OCI-LY3 (cell line): ENCODE measurements at regions not wholly inside any gene's neighbourhood (a gene's known extent, or its start where the extent isn't known, plus 50 kb on each side); places are given as distances from the start of the nearest gene placed in this dataset.

ENCODE experiments used
- H2AFZ ChIP-seq: fragments of 200-600, 300-600 bp; shearing (Covaris generic); 2 replicates; pipeline ENCODE4 v1.6.0; 2014; ENCODE audit warnings: antibody characterized with exemption, low read depth, low read length
- H3K27ac ChIP-seq: fragments of 200-600, 300-600 bp; sonication (generic); 2 replicates; pipeline ENCODE4 v1.5.1; 2014; ENCODE audit warnings: mild to moderate bottlenecking, low read length, moderate library complexity, mixed read lengths
- H3K27me3 ChIP-seq: fragments of 200-600, 300-600 bp; sonication (generic); 2 replicates; pipeline ENCODE4 v1.6.1; 2014; ENCODE audit warnings: low read depth, low read length, mixed read lengths
- H3K36me3 ChIP-seq: fragments of 200-600, 300-600 bp; sonication (generic); replicated peaks from 2 replicates; pipeline ENCODE3; 2014; ENCODE audit warnings: low read depth, low read length, mixed read lengths
- H3K4me1 ChIP-seq: fragments of 300-600, 200-600 bp; sonication (generic); 2 replicates; pipeline ENCODE4 v1.6.1; 2014; ENCODE audit warnings: low read length, mixed read lengths
- H3K4me2 ChIP-seq: fragments of 200-600, 300-600 bp; sonication (generic); 2 replicates; pipeline ENCODE4 v1.6.1; 2014; ENCODE audit warnings: low read length, mixed read lengths
- H3K4me3 ChIP-seq: fragments of 300-600, 200-600 bp; sonication (generic); 2 replicates; pipeline ENCODE4 v1.5.1; 2014; ENCODE audit warnings: antibody characterized with exemption, mild to moderate bottlenecking, low read length, moderate library complexity
- H3K79me2 ChIP-seq: fragments of 300-600, 200-600 bp; shearing (Covaris generic); 2 replicates; pipeline ENCODE4 v1.6.1; 2014; ENCODE audit warnings: mild to moderate bottlenecking, low read length, mixed read lengths
- H3K9ac ChIP-seq: fragments of 300-600, 200-600 bp; shearing (Covaris generic); 2 replicates; pipeline ENCODE4 v1.6.0; 2014; ENCODE audit warnings: mild to moderate bottlenecking, low read length, moderate library complexity
- H3K9me3 ChIP-seq: fragments of 200-600, 300-600 bp; shearing (Covaris generic); 2 replicates; pipeline ENCODE4 v1.6.1; 2014; ENCODE audit warnings: low read length, mixed read lengths; ENCODE audit not compliant: insufficient read depth
- H4K20me1 ChIP-seq: fragments of 200-600, 300-600 bp; sonication (generic); 2 replicates; pipeline ENCODE4 v1.6.1; 2016; ENCODE audit warnings: low read length, mixed read lengths; ENCODE audit not compliant: insufficient read depth
- EZH2phosphoT487 ChIP-seq: fragments of 200-600 bp; shearing (Covaris generic); IDR thresholded peaks from 2 replicates; pipeline ENCODE4 v1.6.1; 2018; ENCODE audit warnings: antibody characterized with exemption, mixed run types, low read depth
- TF ChIP-seq, protein P1 (sequence below): fragments of 200-600, 300-600 bp; sonication (generic); IDR thresholded peaks from 2 replicates; pipeline ENCODE4 v1.5.1; 2014; ENCODE audit warnings: antibody characterized with exemption, low read length, low read depth

DNA sequence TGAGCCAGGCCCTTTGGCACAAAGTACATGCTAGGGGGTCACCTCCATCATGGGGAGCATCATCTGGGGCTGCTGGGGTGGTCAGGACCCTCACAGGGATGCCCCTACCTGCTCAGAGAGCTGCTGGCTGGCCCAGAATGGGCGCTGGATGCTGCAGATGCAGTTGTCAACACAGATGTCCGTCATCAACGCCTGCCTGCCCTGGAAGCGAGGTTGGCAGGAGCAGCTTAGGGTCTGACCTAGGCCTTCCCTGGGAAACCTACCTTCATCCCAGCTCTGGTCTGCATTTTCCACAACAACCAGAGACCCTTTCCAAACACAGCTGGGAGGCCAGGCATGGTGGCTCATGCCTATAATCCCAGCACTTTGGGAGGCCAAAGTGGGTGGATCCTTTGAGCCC lies 88.0 kb downstream of the EDN3 start:
- Histone ChIP-seq H3K27me3 (peaks cover 41% of the 10 kb centered on the region; the same call in 1 of the 2 replicates), H3K4me2 (no peak overlapping the region), H3K4me1 (no peaks in the 10 kb centered on the region), H3K9me3 (no peaks in the 10 kb centered on the region), H3K36me3 (no peaks in the 10 kb centered on the region), H3K9ac (no peak overlapping the region), H4K20me1 (no peaks in the 10 kb centered on the region), H3K4me3 (no peak overlapping the region), H3K27ac (no peak overlapping the region), H3K79me2 (no peaks in the 10 kb centered on the region), H2AFZ (no peak overlapping the region)
- TF ChIP-seq, protein P1, sequence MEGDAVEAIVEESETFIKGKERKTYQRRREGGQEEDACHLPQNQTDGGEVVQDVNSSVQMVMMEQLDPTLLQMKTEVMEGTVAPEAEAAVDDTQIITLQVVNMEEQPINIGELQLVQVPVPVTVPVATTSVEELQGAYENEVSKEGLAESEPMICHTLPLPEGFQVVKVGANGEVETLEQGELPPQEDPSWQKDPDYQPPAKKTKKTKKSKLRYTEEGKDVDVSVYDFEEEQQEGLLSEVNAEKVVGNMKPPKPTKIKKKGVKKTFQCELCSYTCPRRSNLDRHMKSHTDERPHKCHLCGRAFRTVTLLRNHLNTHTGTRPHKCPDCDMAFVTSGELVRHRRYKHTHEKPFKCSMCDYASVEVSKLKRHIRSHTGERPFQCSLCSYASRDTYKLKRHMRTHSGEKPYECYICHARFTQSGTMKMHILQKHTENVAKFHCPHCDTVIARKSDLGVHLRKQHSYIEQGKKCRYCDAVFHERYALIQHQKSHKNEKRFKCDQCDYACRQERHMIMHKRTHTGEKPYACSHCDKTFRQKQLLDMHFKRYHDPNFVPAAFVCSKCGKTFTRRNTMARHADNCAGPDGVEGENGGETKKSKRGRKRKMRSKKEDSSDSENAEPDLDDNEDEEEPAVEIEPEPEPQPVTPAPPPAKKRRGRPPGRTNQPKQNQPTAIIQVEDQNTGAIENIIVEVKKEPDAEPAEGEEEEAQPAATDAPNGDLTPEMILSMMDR: no peak
- TF ChIP-seq EZH2phosphoT487: no peak

GRCh38 chr20:59390437-59390836 lies 90.0 kb downstream of the EDN3 start:
- no peaks in the 10 kb centered on the region for H3K4me1 ChIP-seq
- H3K79me2 ChIP-seq: no peaks in the 10 kb centered on the region
- no peaks in the 10 kb centered on the region for H3K36me3 ChIP-seq
- H3K9me3 ChIP-seq: no peaks in the 10 kb centered on the region
- no peak overlapping the region for H3K4me2 ChIP-seq
- no peaks in the 10 kb centered on the region for H4K20me1 ChIP-seq
- no peak overlapping the region for H2AFZ ChIP-seq
- H3K27ac ChIP-seq: no peak overlapping the region
- peaks cover 58% of the 10 kb centered on the region for H3K27me3 ChIP-seq
- no peak overlapping the region for H3K4me3 ChIP-seq
- no peak overlapping the region for H3K9ac ChIP-seq
- TF ChIP-seq, protein P1: no peak
- no peak for TF ChIP-seq EZH2phosphoT487

DNA sequence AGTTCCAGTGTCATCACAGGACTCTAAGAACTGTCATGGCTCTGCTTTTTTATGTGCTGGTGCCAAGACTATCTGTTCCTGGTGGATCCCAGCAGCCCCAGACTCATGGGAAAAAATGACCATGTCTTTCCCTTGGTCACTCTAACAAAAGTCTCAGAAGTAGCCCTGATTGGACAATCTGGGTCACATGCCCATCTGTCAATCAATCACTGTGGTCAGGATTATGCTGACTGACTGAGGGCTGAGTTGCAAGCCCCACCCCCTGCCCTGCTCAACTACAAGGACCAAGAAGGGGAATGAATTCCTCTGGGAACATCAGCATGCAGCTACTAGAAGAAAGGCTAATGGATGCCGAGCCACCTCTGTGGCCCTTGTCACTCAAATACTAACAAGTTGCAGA lies 91.6 kb downstream of the EDN3 start:
- H3K9me3 ChIP-seq: no peaks in the 10 kb centered on the region
- H3K4me1 ChIP-seq: no peaks in the 10 kb centered on the region
- no peak overlapping the region for H2AFZ ChIP-seq
- no peak overlapping the region for H3K4me2 ChIP-seq
- no peak overlapping the region for H3K9ac ChIP-seq
- H3K79me2 ChIP-seq: no peaks in the 10 kb centered on the region
- H4K20me1 ChIP-seq: no peaks in the 10 kb centered on the region
- peaks cover 72% of the 10 kb centered on the region for H3K27me3 ChIP-seq
- TF ChIP-seq, protein P1: no peak
- no peak for TF ChIP-seq EZH2phosphoT487
- H3K27ac ChIP-seq: no peak overlapping the region
- H3K4me3 ChIP-seq: no peak overlapping the region
- no peaks in the 10 kb centered on the region for H3K36me3 ChIP-seq

DNA sequence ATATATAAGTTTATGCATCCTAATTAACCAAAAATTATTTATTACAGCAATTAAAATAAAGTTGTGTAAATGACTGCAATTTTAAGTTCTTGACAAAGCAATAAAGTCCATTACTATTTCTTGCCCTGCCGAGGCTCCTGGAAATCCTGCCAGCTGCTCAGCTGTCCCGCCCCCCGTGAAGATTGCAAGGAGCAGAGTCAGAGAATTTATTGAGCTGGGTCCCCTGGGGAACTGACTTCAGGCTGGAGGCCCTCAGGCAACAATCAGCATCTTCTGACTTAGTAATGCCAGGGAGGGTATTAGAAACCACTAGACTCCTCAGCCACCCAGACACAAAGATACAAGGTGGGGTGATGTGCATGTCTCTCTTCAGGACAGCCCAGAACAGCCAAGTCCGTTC lies 92.3 kb downstream of the EDN3 start:
- no peak overlapping the region for H3K4me3 ChIP-seq
- no peaks in the 10 kb centered on the region for H3K36me3 ChIP-seq
- no peak overlapping the region for H3K27ac ChIP-seq
- H3K4me2 ChIP-seq: no peak overlapping the region
- H3K27me3 ChIP-seq: peaks cover 72% of the 10 kb centered on the region
- H3K4me1 ChIP-seq: no peaks in the 10 kb centered on the region
- no peak overlapping the region for H2AFZ ChIP-seq
- H3K9me3 ChIP-seq: no peaks in the 10 kb centered on the region
- H3K79me2 ChIP-seq: no peaks in the 10 kb centered on the region
- H4K20me1 ChIP-seq: no peaks in the 10 kb centered on the region
- H3K9ac ChIP-seq: no peak overlapping the region
- TF ChIP-seq, protein P1: no peak
- TF ChIP-seq EZH2phosphoT487: no peak
